GM21526 (cell line): ENCODE measurements at regions not wholly inside any gene's neighbourhood (a gene's known extent, or its start where the extent isn't known, plus 50 kb on each side); places are given as distances from the start of the nearest gene placed in this dataset.
"Not testable (repeated sequence)": the region's sequence is repeated elsewhere in the genome, so short reads cannot be mapped to it uniquely, and the experiment has no call there.

ENCODE experiments used
- ATAC-seq: cut with Tn5 transposase; IDR thresholded peaks from one replicate; pipeline ENCODE4 v1.9.1; 2021; ENCODE audit warnings: moderate library complexity; ENCODE audit not compliant: unreplicated experiment, low FRiP score

- ATAC-seq: no peak
Measured at GRCh38 chr2:7140306-7140705, 223.1 kb downstream of the RNF144A start.

- no peak for ATAC-seq
Measured at GRCh38 chr2:7145707-7146106, 228.5 kb downstream of the RNF144A start.

- ATAC-seq: no peak
Measured at GRCh38 chr2:7146151-7146550, 228.9 kb downstream of the RNF144A start.

- ATAC-seq: no peak
Measured at GRCh38 chr2:7154656-7155055, 237.4 kb downstream of the RNF144A start.

- ATAC-seq: no peak
Measured at GRCh38 chr2:7161501-7161900, 244.3 kb downstream of the RNF144A start.

GRCh38 chr2:7165736-7166135 lies 248.5 kb downstream of the RNF144A start:
- no peak for ATAC-seq

GRCh38 chr2:7167801-7168411 lies 250.7 kb downstream of the RNF144A start:
- ATAC-seq: no peak

GRCh38 chr2:7169593-7169992 lies 252.4 kb downstream of the RNF144A start:
- ATAC-seq: no peak

GRCh38 chr2:7178996-7179395 lies 261.8 kb downstream of the RNF144A start:
- ATAC-seq: not testable (repeated sequence)

- no peak for ATAC-seq
Measured at GRCh38 chr2:7180638-7181370, 263.6 kb downstream of the RNF144A start.

GRCh38 chr2:7182525-7182924 lies 265.3 kb downstream of the RNF144A start:
- ATAC-seq: no peak

GRCh38 chr2:7189106-7189505 lies 271.9 kb downstream of the RNF144A start:
- no peak for ATAC-seq

- ATAC-seq: no peak
Measured at GRCh38 chr2:7190587-7191324, 273.5 kb downstream of the RNF144A start.

GRCh38 chr2:7191932-7192331 lies 274.7 kb downstream of the RNF144A start:
- ATAC-seq: no peak

- no peak for ATAC-seq
Measured at GRCh38 chr2:7193457-7193856, 276.2 kb downstream of the RNF144A start.

GRCh38 chr2:7194950-7195349 lies 277.7 kb downstream of the RNF144A start:
- no peak for ATAC-seq

GRCh38 chr2:7196883-7197282 lies 279.7 kb downstream of the RNF144A start:
- ATAC-seq: no peak

GRCh38 chr2:7201851-7202250 lies 284.6 kb downstream of the RNF144A start:
- ATAC-seq: no peak

GRCh38 chr2:7203056-7203467 lies 285.9 kb downstream of the RNF144A start:
- ATAC-seq: no peak

- ATAC-seq: no peak
Measured at GRCh38 chr2:7205151-7205830, 288.1 kb downstream of the RNF144A start.
